D721Med (cell line): ENCODE measurements at regions not wholly inside any gene's neighbourhood (a gene's known extent, or its start where the extent isn't known, plus 50 kb on each side); places are given as distances from the start of the nearest gene placed in this dataset.

Experiments used
- DNase-seq: peaks from one replicate; pipeline ENCODE4 v3.0.0; 2011; ENCODE audit warnings: low spot score; ENCODE audit not compliant: insufficient read length
- FAIRE-seq: peaks from 2 replicates; lab custom pipeline; 2011; peaks lifted over from hg19 to GRCh38; lab: Jason Lieb, UNC
- CTCF ChIP-seq: IDR thresholded peaks from 2 replicates; pipeline ENCODE4 v1.5.1; 2012; ENCODE audit warnings: mild to moderate bottlenecking, control low read depth; ENCODE audit not compliant: insufficient read depth; ENCODE audit errors: missing control alignments

GRCh38 chr4:125808022-125808421 is 493.3 kb downstream of the FAT4 start:
- TF ChIP-seq CTCF, result no peak
- FAIRE-seq, result no peak

GRCh38 chr4:125808570-125808969 is 493.8 kb downstream of the FAT4 start:
- FAIRE-seq (no peak), DNase-seq (no peak)
- no peak for TF ChIP-seq CTCF

More at GRCh38 chr4:125808022-125808421, 493.3 kb downstream of the FAT4 start:
- no peak for DNase-seq

GRCh38 chr4:125811892-125812291 is 497.1 kb downstream of the FAT4 start:
- FAIRE-seq (no peak), DNase-seq (no peak)
- no peak for TF ChIP-seq CTCF

GRCh38 chr4:125826801-125827695 is 512.3 kb downstream of the FAT4 start:
- no peak for DNase-seq
- no peak for FAIRE-seq
- TF ChIP-seq CTCF, result no peak

GRCh38 chr4:125827696-125828052 is 512.9 kb downstream of the FAT4 start:
- no peak for TF ChIP-seq CTCF
- FAIRE-seq, result no peak
- no peak for DNase-seq

- FAIRE-seq, result no peak
- DNase-seq, result no peak
- TF ChIP-seq CTCF, result no peak
These were observed 513.6 kb downstream of the FAT4 start for GRCh38 chr4:125828346-125828745.

- DNase-seq, result no peak
- no peak for FAIRE-seq
- no peak for TF ChIP-seq CTCF
These were observed 517.4 kb downstream of the FAT4 start for GRCh38 chr4:125832161-125832560.
